GM23248 (cell line): ENCODE measurements at regions not wholly inside any gene's neighbourhood (a gene's known extent, or its start where the extent isn't known, plus 50 kb on each side); places are given as distances from the start of the nearest gene placed in this dataset.

Experiments
- DNase-seq: peaks from one replicate; pipeline ENCODE4 v3.0.0-alpha.2; 2015
- H2AFZ ChIP-seq: fragments of 200-600 bp; sonication (generic); 2 replicates; pipeline ENCODE4 v1.6.1; 2016; ENCODE audit warnings: antibody characterized with exemption
- H3F3A ChIP-seq: fragments of 200-600 bp; sonication (generic); 2 replicates; pipeline ENCODE4 v1.6.1; 2016; ENCODE audit warnings: mild to moderate bottlenecking, antibody characterized with exemption, mixed run types; ENCODE audit not compliant: insufficient read depth
- H3K27ac ChIP-seq: fragments of 200-600 bp; sonication (generic); 2 replicates; pipeline ENCODE4 v1.5.1; 2016; ENCODE audit warnings: mild to moderate bottlenecking
- H3K27me3 ChIP-seq: fragments of 200-600 bp; sonication (generic); replicated peaks from 2 replicates; pipeline ENCODE4 v1.6.1; 2016; ENCODE audit warnings: mild to moderate bottlenecking; ENCODE audit not compliant: insufficient read depth
- H3K36me3 ChIP-seq: fragments of 200-600 bp; sonication (generic); 2 replicates; pipeline ENCODE4 v1.6.1; 2016; ENCODE audit warnings: low read depth, mild to moderate bottlenecking
- H3K4me1 ChIP-seq: fragments of 200-600 bp; sonication (generic); 2 replicates; pipeline ENCODE4 v1.6.1; 2016; ENCODE audit warnings: mild to moderate bottlenecking; ENCODE audit not compliant: insufficient read depth
- H3K4me2 ChIP-seq: fragments of 200-600 bp; sonication (generic); one replicate; pipeline ENCODE4 v1.6.1; 2016; ENCODE audit warnings: mild to moderate bottlenecking; ENCODE audit not compliant: unreplicated experiment
- H3K4me3 ChIP-seq: fragments of 200-600 bp; sonication (generic); 2 replicates; pipeline ENCODE4 v1.5.1; 2016; ENCODE audit warnings: mild to moderate bottlenecking
- H3K79me2 ChIP-seq: fragments of 200-600 bp; sonication (generic); 2 replicates; pipeline ENCODE4 v1.6.1; 2016; ENCODE audit warnings: mild to moderate bottlenecking; ENCODE audit not compliant: insufficient read depth
- H3K9ac ChIP-seq: fragments of 200-600 bp; sonication (generic); 2 replicates; pipeline ENCODE4 v1.6.1; 2016; ENCODE audit warnings: mild to moderate bottlenecking
- H3K9me2 ChIP-seq: fragments of 200-600 bp; sonication (generic); 2 replicates; pipeline ENCODE4 v1.6.1; 2016; ENCODE audit warnings: mixed run types, mild to moderate bottlenecking, moderate library complexity; ENCODE audit not compliant: insufficient read depth
- H3K9me3 ChIP-seq: fragments of 200-600 bp; sonication (generic); one replicate; pipeline ENCODE4 v1.6.1; 2017; ENCODE audit warnings: low read depth
- H4K20me1 ChIP-seq: fragments of 200-600 bp; sonication (generic); 2 replicates; pipeline ENCODE4 v1.6.0; 2016; ENCODE audit not compliant: insufficient read depth
- EZH2 ChIP-seq: fragments of 200-600 bp; sonication (generic); IDR thresholded peaks from 2 replicates; pipeline ENCODE4 v1.6.1; 2018; ENCODE audit warnings: antibody characterized with exemption, mild to moderate bottlenecking; ENCODE audit not compliant: insufficient read depth, poor library complexity, severe bottlenecking
- EZH2phosphoT487 ChIP-seq: fragments of 200-600 bp; sonication (generic); IDR thresholded peaks from 2 replicates; pipeline ENCODE4 v1.6.1; 2018; ENCODE audit warnings: antibody characterized with exemption, moderate library complexity, mild to moderate bottlenecking, low read depth; ENCODE audit not compliant: insufficient read depth
- WGBS, 2 experiments: methylation state at CpG; one replicate each; pipeline ENCODE4 v1.1.6; 2015 to 2017; ENCODE audit warnings: low lambda C conversion rate in 2 of 2, low coverage in 1 of 2; ENCODE audit errors: missing lambda C conversion rate in 2 of 2; 5-methylcytosine and 5-hydroxymethylcytosine counted together
- in situ Hi-C: fragments of 300-500 bp; cut with MboI; formaldehyde crosslinking; loops from 2 replicates; pipeline ENCODE4 v1.15.0; 2020

DNA sequence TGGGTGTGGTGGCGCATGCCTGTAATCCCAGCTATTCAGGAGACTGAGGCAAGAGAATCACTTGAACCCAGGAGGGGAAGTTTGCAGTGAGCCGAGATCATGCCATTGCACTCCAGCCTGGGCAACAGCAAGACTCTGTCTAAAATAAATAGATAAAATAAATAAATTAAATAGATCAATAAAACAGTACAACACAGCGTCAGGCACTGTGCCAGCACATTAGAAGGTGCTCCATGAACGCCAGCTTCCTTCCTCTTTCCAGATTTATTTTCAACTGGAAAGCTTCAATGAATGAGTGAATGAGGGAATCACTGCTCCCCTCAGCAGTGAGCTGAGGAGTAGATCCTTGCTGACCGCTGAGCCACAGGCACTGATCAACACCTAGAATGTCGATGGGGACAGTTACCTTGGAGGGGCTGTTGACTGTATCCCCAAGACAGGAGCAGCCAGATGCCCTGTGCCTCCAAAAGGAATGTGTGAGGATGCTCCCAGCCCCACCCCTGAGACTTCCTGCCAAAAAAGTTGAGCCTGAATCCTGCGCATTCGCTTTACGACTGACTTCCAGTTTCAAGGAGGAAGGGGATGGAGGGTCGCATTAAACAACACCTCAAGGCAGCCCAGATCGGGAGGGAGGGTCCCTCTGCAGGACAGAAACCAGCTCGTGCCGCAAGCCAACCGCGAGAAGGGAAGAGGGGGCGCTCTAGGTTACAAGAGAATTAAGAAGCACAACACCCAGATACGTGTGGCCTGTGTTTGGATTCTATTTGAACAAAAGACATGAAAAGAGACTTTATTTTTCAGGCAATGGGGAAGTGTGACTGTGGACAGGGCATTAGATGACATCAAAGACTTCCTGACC lies 54.0 kb upstream of the CNOT6 start:
- Histone ChIP-seq H3K79me2 (no peaks in the 10 kb centered on the region), H3K27me3 (peaks cover 7% of the 10 kb centered on the region; the same call in 1 of the 2 replicates), H3K4me1 (no peaks in the 10 kb centered on the region), H3K9me3 (no peaks in the 10 kb centered on the region), H3K9ac (no peak overlapping the region), H3K4me2 (no peak overlapping the region), H4K20me1 (no peaks in the 10 kb centered on the region), H3F3A (no peaks in the 10 kb centered on the region), H3K9me2 (no peaks in the 10 kb centered on the region), H3K4me3 (no peak overlapping the region), H3K27ac (no peak overlapping the region), H3K36me3 (no peaks in the 10 kb centered on the region), H2AFZ (no peak overlapping the region)
- no peak for DNase-seq
- in situ Hi-C loops = no loop called here
- WGBS, 2 experiments = 26 to 31% methylated on average over 17 of the region's 17 CpGs
- TF ChIP-seq EZH2phosphoT487 (no peak), EZH2 (no peak)

- H4K20me1 ChIP-seq = no peaks in the 10 kb centered on the region
- 45 to 53% methylated on average over 15 of the region's 15 CpGs for WGBS, 2 experiments
- no peak overlapping the region for H3K27ac ChIP-seq
- H3K4me1 ChIP-seq = no peaks in the 10 kb centered on the region
- in situ Hi-C loops = no loop called here
- H3K27me3 ChIP-seq = peaks cover 7% of the 10 kb centered on the region; the same call in 1 of the 2 replicates
- no peak overlapping the region for H2AFZ ChIP-seq
- no peak overlapping the region for H3K4me2 ChIP-seq
- no peaks in the 10 kb centered on the region for H3K9me3 ChIP-seq
- no peak overlapping the region for H3K4me3 ChIP-seq
- no peaks in the 10 kb centered on the region for H3K79me2 ChIP-seq
- no peaks in the 10 kb centered on the region for H3K36me3 ChIP-seq
- H3K9me2 ChIP-seq = no peaks in the 10 kb centered on the region
- no peaks in the 10 kb centered on the region for H3F3A ChIP-seq
- DNase-seq = no peak
- TF ChIP-seq EZH2 (no peak), EZH2phosphoT487 (no peak)
- H3K9ac ChIP-seq = no peak overlapping the region
Observed at GRCh38 chr5:180441564-180442051, 52.6 kb upstream of the CNOT6 start.
